ENCODE measurements at regions not wholly inside any gene's neighbourhood (a gene's known extent, or its start where the extent isn't known, plus 50 kb on each side); places are given as distances from the start of the nearest gene placed in this dataset.

- no peak overlapping the region for H3K27ac ChIP-seq (ENCODE audit: low read depth, low read length)
- no peaks in the 10 kb centered on the region for H3K27me3 ChIP-seq (ENCODE audit: control insufficient read depth in 1 of 2, insufficient read depth in 2 of 2, low read length in 2 of 2)
- peaks cover 0 to 5% of the 10 kb centered on the region in 2 donors for H3K4me1 ChIP-seq (ENCODE audit: control insufficient read depth in 1 of 2, insufficient read depth in 2 of 2, low read length in 2 of 2)
- H3K4me3 ChIP-seq (ENCODE audit: low read depth in 1 of 2, low read length in 2 of 2), result no peak overlapping the region
- H3K9ac ChIP-seq (ENCODE audit: low read depth in 1 of 2, low read length in 2 of 2), result no peak overlapping the region
- no peaks in the 10 kb centered on the region for H3K36me3 ChIP-seq (ENCODE audit: control insufficient read depth in 1 of 2, insufficient read depth in 2 of 2, low read length in 2 of 2)
- H3K9me3 ChIP-seq (ENCODE audit: control insufficient read depth in 1 of 2, low read length in 2 of 2), result no peaks in the 10 kb centered on the region
Measured at GRCh38 chr7:25329815-25330214, 101.5 kb upstream of the NPVF start.

DNA sequence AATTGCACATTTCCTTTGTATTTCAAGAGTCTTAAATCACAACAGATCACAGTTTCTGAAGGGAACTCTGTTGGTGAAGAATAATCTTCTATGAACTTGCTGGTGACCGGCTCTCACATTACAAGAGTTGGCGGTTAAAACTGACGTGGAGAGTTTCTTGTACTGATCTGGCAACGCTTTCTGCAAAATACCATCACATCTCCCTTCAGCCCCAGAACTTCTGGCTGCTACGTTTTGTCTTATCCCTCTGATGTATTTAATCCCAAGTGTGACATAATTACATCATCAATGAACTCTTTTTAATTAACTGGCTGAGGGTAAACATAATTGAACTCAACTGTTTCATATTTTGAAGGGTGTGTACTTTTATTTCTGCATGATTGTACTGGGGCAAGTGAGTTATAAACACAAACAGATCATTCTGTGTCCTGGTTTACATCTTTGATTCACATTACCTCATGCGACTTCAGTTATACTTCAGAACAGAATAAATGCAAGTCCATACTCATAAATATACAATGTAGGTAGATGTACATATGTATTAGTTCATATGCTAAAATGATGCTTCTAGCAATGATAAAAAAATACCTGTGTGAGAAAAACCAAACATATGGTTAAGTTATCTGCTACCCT lies 105.1 kb upstream of the NPVF start:
- Histone ChIP-seq H3K4me3 (ENCODE audit: low read depth in 1 of 2, low read length in 2 of 2) (no peak overlapping the region), H3K36me3 (ENCODE audit: control insufficient read depth in 1 of 2, insufficient read depth in 2 of 2, low read length in 2 of 2) (no peaks in the 10 kb centered on the region), H3K9ac (ENCODE audit: low read depth in 1 of 2, low read length in 2 of 2) (no peak overlapping the region), H3K9me3 (ENCODE audit: control insufficient read depth in 1 of 2, low read length in 2 of 2) (no peaks in the 10 kb centered on the region), H3K27me3 (ENCODE audit: control insufficient read depth in 1 of 2, insufficient read depth in 2 of 2, low read length in 2 of 2) (no peaks in the 10 kb centered on the region), H3K27ac (ENCODE audit: low read depth, low read length) (no peak overlapping the region), H3K4me1 (ENCODE audit: control insufficient read depth in 1 of 2, insufficient read depth in 2 of 2, low read length in 2 of 2) (no peaks in the 10 kb centered on the region)

- no peak overlapping the region for H3K27ac ChIP-seq (ENCODE audit: low read depth, low read length)
- peaks cover 7 to 9% of the 10 kb centered on the region in 2 donors for H3K4me1 ChIP-seq (ENCODE audit: control insufficient read depth in 1 of 2, insufficient read depth in 2 of 2, low read length in 2 of 2)
- H3K27me3 ChIP-seq (ENCODE audit: control insufficient read depth in 1 of 2, insufficient read depth in 2 of 2, low read length in 2 of 2), result peaks cover 0 to 3% of the 10 kb centered on the region in 2 donors
- no peak overlapping the region for H3K9ac ChIP-seq (ENCODE audit: low read depth in 1 of 2, low read length in 2 of 2)
- H3K9me3 ChIP-seq (ENCODE audit: control insufficient read depth in 1 of 2, low read length in 2 of 2), result no peaks in the 10 kb centered on the region
- H3K4me3 ChIP-seq (ENCODE audit: low read depth in 1 of 2, low read length in 2 of 2), result no peak overlapping the region
- H3K36me3 ChIP-seq (ENCODE audit: control insufficient read depth in 1 of 2, insufficient read depth in 2 of 2, low read length in 2 of 2), result no peaks in the 10 kb centered on the region
Measured at GRCh38 chr7:25347360-25348066, 119.2 kb upstream of the NPVF start.

DNA sequence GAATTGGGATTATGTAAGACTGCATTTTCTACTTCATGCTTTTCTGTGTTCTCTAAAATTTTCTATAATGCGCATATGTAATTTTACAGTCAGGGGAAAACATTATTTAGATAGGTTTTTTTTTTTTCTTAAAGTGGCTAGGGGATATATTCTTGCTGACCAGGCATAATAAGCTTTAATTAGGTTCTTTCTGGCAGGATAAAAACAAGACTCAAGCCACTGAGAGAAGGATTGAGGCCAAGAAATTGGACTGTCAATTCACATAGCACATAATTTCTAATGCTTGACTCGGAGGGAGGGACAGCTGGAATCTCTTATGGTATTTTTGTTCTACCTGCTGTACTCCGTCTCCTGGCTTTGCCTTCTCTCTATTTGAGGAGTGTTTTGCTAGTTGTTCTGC lies 119.8 kb upstream of the NPVF start:
- no peak overlapping the region for H3K4me3 ChIP-seq (ENCODE audit: low read depth in 1 of 2, low read length in 2 of 2)
- peaks cover 7 to 9% of the 10 kb centered on the region in 2 donors for H3K4me1 ChIP-seq (ENCODE audit: control insufficient read depth in 1 of 2, insufficient read depth in 2 of 2, low read length in 2 of 2)
- H3K9ac ChIP-seq (ENCODE audit: low read depth in 1 of 2, low read length in 2 of 2), result no peak overlapping the region
- no peak overlapping the region for H3K27ac ChIP-seq (ENCODE audit: low read depth, low read length)
- peaks cover 0 to 3% of the 10 kb centered on the region in 2 donors for H3K27me3 ChIP-seq (ENCODE audit: control insufficient read depth in 1 of 2, insufficient read depth in 2 of 2, low read length in 2 of 2)
- no peaks in the 10 kb centered on the region for H3K36me3 ChIP-seq (ENCODE audit: control insufficient read depth in 1 of 2, insufficient read depth in 2 of 2, low read length in 2 of 2)
- no peaks in the 10 kb centered on the region for H3K9me3 ChIP-seq (ENCODE audit: control insufficient read depth in 1 of 2, low read length in 2 of 2)

GRCh38 chr7:25349283-25350017 lies 121.2 kb upstream of the NPVF start:
- H3K27me3 ChIP-seq (ENCODE audit: control insufficient read depth in 1 of 2, insufficient read depth in 2 of 2, low read length in 2 of 2), result no peaks in the 10 kb centered on the region
- H3K4me3 ChIP-seq (ENCODE audit: low read depth in 1 of 2, low read length in 2 of 2), result no peak overlapping the region
- no peaks in the 10 kb centered on the region for H3K9me3 ChIP-seq (ENCODE audit: control insufficient read depth in 1 of 2, low read length in 2 of 2)
- no peaks in the 10 kb centered on the region for H3K36me3 ChIP-seq (ENCODE audit: control insufficient read depth in 1 of 2, insufficient read depth in 2 of 2, low read length in 2 of 2)
- no peak overlapping the region for H3K27ac ChIP-seq (ENCODE audit: low read depth, low read length)
- no peak overlapping the region for H3K9ac ChIP-seq (ENCODE audit: low read depth in 1 of 2, low read length in 2 of 2)
- H3K4me1 ChIP-seq (ENCODE audit: control insufficient read depth in 1 of 2, insufficient read depth in 2 of 2, low read length in 2 of 2), result peaks cover 7 to 9% of the 10 kb centered on the region in 2 donors

GRCh38 chr7:25350041-25350440 lies 121.8 kb upstream of the NPVF start:
- Histone ChIP-seq H3K36me3 (ENCODE audit: control insufficient read depth in 1 of 2, insufficient read depth in 2 of 2, low read length in 2 of 2) (no peaks in the 10 kb centered on the region), H3K4me1 (ENCODE audit: control insufficient read depth in 1 of 2, insufficient read depth in 2 of 2, low read length in 2 of 2) (peaks cover 7 to 9% of the 10 kb centered on the region in 2 donors), H3K9me3 (ENCODE audit: control insufficient read depth in 1 of 2, low read length in 2 of 2) (no peaks in the 10 kb centered on the region), H3K9ac (ENCODE audit: low read depth in 1 of 2, low read length in 2 of 2) (no peak overlapping the region), H3K27me3 (ENCODE audit: control insufficient read depth in 1 of 2, insufficient read depth in 2 of 2, low read length in 2 of 2) (no peaks in the 10 kb centered on the region), H3K27ac (ENCODE audit: low read depth, low read length) (no peak overlapping the region), H3K4me3 (ENCODE audit: low read depth in 1 of 2, low read length in 2 of 2) (no peak overlapping the region)

GRCh38 chr7:25351761-25352160 lies 123.5 kb upstream of the NPVF start:
- Histone ChIP-seq H3K36me3 (ENCODE audit: control insufficient read depth in 1 of 2, insufficient read depth in 2 of 2, low read length in 2 of 2) (no peaks in the 10 kb centered on the region), H3K4me3 (ENCODE audit: low read depth in 1 of 2, low read length in 2 of 2) (no peak overlapping the region)

DNA sequence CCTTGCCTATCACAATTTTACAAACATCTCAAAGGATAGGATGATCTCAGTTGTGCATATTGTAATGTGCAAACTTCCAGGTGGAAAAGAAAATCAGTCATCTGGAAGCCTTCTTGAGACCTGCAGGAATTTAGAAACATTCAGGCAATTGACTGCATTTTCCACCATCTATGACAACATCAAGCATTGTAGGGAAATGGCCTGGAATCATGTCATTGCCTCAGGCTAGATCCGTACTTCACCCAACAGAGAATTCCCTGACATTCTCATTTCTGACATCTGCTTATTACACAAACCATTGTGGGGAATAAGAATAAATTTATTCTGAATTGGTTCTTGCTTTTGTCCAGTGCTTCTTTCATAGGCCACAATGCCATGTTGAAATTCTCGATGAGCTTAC lies 124.9 kb upstream of the NPVF start:
- peaks cover 0 to 3% of the 10 kb centered on the region in 2 donors for H3K4me1 ChIP-seq (ENCODE audit: control insufficient read depth in 1 of 2, insufficient read depth in 2 of 2, low read length in 2 of 2)
- no peak overlapping the region for H3K9ac ChIP-seq (ENCODE audit: low read depth in 1 of 2, low read length in 2 of 2)
- no peak overlapping the region for H3K4me3 ChIP-seq (ENCODE audit: low read depth in 1 of 2, low read length in 2 of 2)
- no peak overlapping the region for H3K27ac ChIP-seq (ENCODE audit: low read depth, low read length)
- H3K36me3 ChIP-seq (ENCODE audit: control insufficient read depth in 1 of 2, insufficient read depth in 2 of 2, low read length in 2 of 2), result no peaks in the 10 kb centered on the region
- H3K27me3 ChIP-seq (ENCODE audit: control insufficient read depth in 1 of 2, insufficient read depth in 2 of 2, low read length in 2 of 2), result no peaks in the 10 kb centered on the region
- H3K9me3 ChIP-seq (ENCODE audit: control insufficient read depth in 1 of 2, low read length in 2 of 2), result no peaks in the 10 kb centered on the region

More at GRCh38 chr7:25351761-25352160, 123.5 kb upstream of the NPVF start:
- Histone ChIP-seq H3K9me3 (ENCODE audit: control insufficient read depth in 1 of 2, low read length in 2 of 2) (no peaks in the 10 kb centered on the region), H3K27me3 (ENCODE audit: control insufficient read depth in 1 of 2, insufficient read depth in 2 of 2, low read length in 2 of 2) (no peaks in the 10 kb centered on the region), H3K4me1 (ENCODE audit: control insufficient read depth in 1 of 2, insufficient read depth in 2 of 2, low read length in 2 of 2) (peaks cover 7 to 9% of the 10 kb centered on the region in 2 donors), H3K9ac (ENCODE audit: low read depth in 1 of 2, low read length in 2 of 2) (no peak overlapping the region), H3K27ac (ENCODE audit: low read depth, low read length) (no peak overlapping the region)

- no peak overlapping the region for H3K27ac ChIP-seq (ENCODE audit: low read depth, low read length)
- H3K9me3 ChIP-seq (ENCODE audit: control insufficient read depth in 1 of 2, low read length in 2 of 2), result no peaks in the 10 kb centered on the region
- peaks cover 0 to 3% of the 10 kb centered on the region in 2 donors for H3K4me1 ChIP-seq (ENCODE audit: control insufficient read depth in 1 of 2, insufficient read depth in 2 of 2, low read length in 2 of 2)
- no peaks in the 10 kb centered on the region for H3K36me3 ChIP-seq (ENCODE audit: control insufficient read depth in 1 of 2, insufficient read depth in 2 of 2, low read length in 2 of 2)
- no peak overlapping the region for H3K9ac ChIP-seq (ENCODE audit: low read depth in 1 of 2, low read length in 2 of 2)
- no peaks in the 10 kb centered on the region for H3K27me3 ChIP-seq (ENCODE audit: control insufficient read depth in 1 of 2, insufficient read depth in 2 of 2, low read length in 2 of 2)
- H3K4me3 ChIP-seq (ENCODE audit: low read depth in 1 of 2, low read length in 2 of 2), result no peak overlapping the region
Measured at GRCh38 chr7:25353732-25354131, 125.4 kb upstream of the NPVF start.

GRCh38 chr7:25356534-25357151 lies 128.4 kb upstream of the NPVF start:
- Histone ChIP-seq H3K4me1 (ENCODE audit: control insufficient read depth in 1 of 2, insufficient read depth in 2 of 2, low read length in 2 of 2) (peaks cover 0 to 8% of the 10 kb centered on the region in 2 donors), H3K27ac (ENCODE audit: low read depth, low read length) (no peak overlapping the region), H3K27me3 (ENCODE audit: control insufficient read depth in 1 of 2, insufficient read depth in 2 of 2, low read length in 2 of 2) (no peaks in the 10 kb centered on the region), H3K4me3 (ENCODE audit: low read depth in 1 of 2, low read length in 2 of 2) (no peak overlapping the region), H3K9ac (ENCODE audit: low read depth in 1 of 2, low read length in 2 of 2) (no peak overlapping the region), H3K9me3 (ENCODE audit: control insufficient read depth in 1 of 2, low read length in 2 of 2) (no peaks in the 10 kb centered on the region), H3K36me3 (ENCODE audit: control insufficient read depth in 1 of 2, insufficient read depth in 2 of 2, low read length in 2 of 2) (no peaks in the 10 kb centered on the region)
